Testis (tissue), 2 donors: ENCODE measurements at regions not wholly inside any gene's neighbourhood (a gene's known extent, or its start where the extent isn't known, plus 50 kb on each side); places are given as distances from the start of the nearest gene placed in this dataset.

Experiments used
- DNase-seq: peaks from one replicate; pipeline ENCODE4 v3.0.0-alpha.2; 2019
- H3K27ac ChIP-seq, 2 donors: fragments of 200-600 bp; sonication (generic); one replicate each; pipeline ENCODE4 v1.5.1; 2019
- H3K27me3 ChIP-seq: fragments of 200-600 bp; sonication (generic); one replicate; pipeline ENCODE4 v1.5.1; 2019
- H3K36me3 ChIP-seq: fragments of 200-600 bp; sonication (generic); one replicate; pipeline ENCODE4 v1.5.1; 2017; ENCODE audit warnings: low read depth; ENCODE audit errors: missing control alignments
- H3K4me1 ChIP-seq: fragments of 200-600 bp; sonication (generic); one replicate; pipeline ENCODE4 v1.5.1; 2019
- H3K4me3 ChIP-seq, 2 donors: fragments of 200-600 bp; sonication (generic); one replicate each; pipeline ENCODE4 v1.5.1; 2017 to 2019
- H3K9me3 ChIP-seq: fragments of 200-600 bp; sonication (generic); one replicate; pipeline ENCODE4 v1.5.1; 2017
- POLR2A ChIP-seq: fragments of 450-650 bp; IDR thresholded peaks from one replicate; pipeline ENCODE4 v1.6.1; 2017; ENCODE audit warnings: antibody characterized with exemption, mild to moderate bottlenecking, moderate library complexity
- WGBS, 2 donors: methylation state at CpG; one replicate each; pipeline ENCODE4 v1.1.5; 2018; 5-methylcytosine and 5-hydroxymethylcytosine counted together
- intact Hi-C: fragments of 100-400 bp; cut with DNase I; formaldehyde crosslinking; loops from one replicate; pipeline ENCODE4 v1.15.1; 2023; ENCODE audit warnings: low total_unique reads
- TF ChIP-seq, protein P1 (sequence below), 3 experiments: fragments of 450-650 bp in 2 of 3; fragments of 200-600 bp in 1 of 3; sonication (generic) in 1 of 3; IDR thresholded peaks; one replicate each; pipeline ENCODE4 v1.5.1; 2016 to 2019; ENCODE audit warnings: antibody characterized with exemption in 3 of 3, mild to moderate bottlenecking in 2 of 3, moderate library complexity in 1 of 3

GRCh38 chr13:80047406-80047805 is 293.5 kb downstream of the SPRY2 start:
- 41 to 56% methylated on average over 8 of the region's 8 CpGs for WGBS, 2 donors
- no peak for DNase-seq
- Histone ChIP-seq H3K4me3 (no peak overlapping the region), H3K27me3 (no peaks in the 10 kb centered on the region), H3K27ac (no peak overlapping the region), H3K9me3 (no peaks in the 10 kb centered on the region), H3K36me3 (no peaks in the 10 kb centered on the region), H3K4me1 (peaks cover 10% of the 10 kb centered on the region)
- intact Hi-C loops, result no loop called here
- TF ChIP-seq, protein P1, sequence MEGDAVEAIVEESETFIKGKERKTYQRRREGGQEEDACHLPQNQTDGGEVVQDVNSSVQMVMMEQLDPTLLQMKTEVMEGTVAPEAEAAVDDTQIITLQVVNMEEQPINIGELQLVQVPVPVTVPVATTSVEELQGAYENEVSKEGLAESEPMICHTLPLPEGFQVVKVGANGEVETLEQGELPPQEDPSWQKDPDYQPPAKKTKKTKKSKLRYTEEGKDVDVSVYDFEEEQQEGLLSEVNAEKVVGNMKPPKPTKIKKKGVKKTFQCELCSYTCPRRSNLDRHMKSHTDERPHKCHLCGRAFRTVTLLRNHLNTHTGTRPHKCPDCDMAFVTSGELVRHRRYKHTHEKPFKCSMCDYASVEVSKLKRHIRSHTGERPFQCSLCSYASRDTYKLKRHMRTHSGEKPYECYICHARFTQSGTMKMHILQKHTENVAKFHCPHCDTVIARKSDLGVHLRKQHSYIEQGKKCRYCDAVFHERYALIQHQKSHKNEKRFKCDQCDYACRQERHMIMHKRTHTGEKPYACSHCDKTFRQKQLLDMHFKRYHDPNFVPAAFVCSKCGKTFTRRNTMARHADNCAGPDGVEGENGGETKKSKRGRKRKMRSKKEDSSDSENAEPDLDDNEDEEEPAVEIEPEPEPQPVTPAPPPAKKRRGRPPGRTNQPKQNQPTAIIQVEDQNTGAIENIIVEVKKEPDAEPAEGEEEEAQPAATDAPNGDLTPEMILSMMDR (IDR thresholded peaks at IDR 0.05), result no peak
- TF ChIP-seq POLR2A, result no peak

- no peaks in the 10 kb centered on the region for H3K9me3 ChIP-seq
- H3K27ac ChIP-seq, result no peak overlapping the region
- TF ChIP-seq, protein P1 (IDR thresholded peaks at IDR 0.05), result no peak
- no peak for TF ChIP-seq POLR2A
- intact Hi-C loops, result no loop called here
- H3K4me1 ChIP-seq, result no peaks in the 10 kb centered on the region
- DNase-seq, result no peak
- no peaks in the 10 kb centered on the region for H3K36me3 ChIP-seq
- H3K4me3 ChIP-seq, result no peak overlapping the region
- WGBS, 2 donors, result 37 to 52% methylated on average over 4 of the region's 4 CpGs
- no peaks in the 10 kb centered on the region for H3K27me3 ChIP-seq
Observed at GRCh38 chr13:80040981-80041317, 300.0 kb downstream of the SPRY2 start.

- intact Hi-C loops, result no loop called here
- no peaks in the 10 kb centered on the region for H3K9me3 ChIP-seq
- WGBS, 2 donors, result 33 to 67% methylated on average over 4 of the region's 4 CpGs
- H3K27me3 ChIP-seq, result no peaks in the 10 kb centered on the region
- H3K4me3 ChIP-seq, result no peak overlapping the region
- no peaks in the 10 kb centered on the region for H3K4me1 ChIP-seq
- TF ChIP-seq POLR2A, result no peak
- TF ChIP-seq, protein P1 (IDR thresholded peaks at IDR 0.05), result no peak
- no peak for DNase-seq
- H3K27ac ChIP-seq, result no peak overlapping the region
- no peaks in the 10 kb centered on the region for H3K36me3 ChIP-seq
Observed at GRCh38 chr13:80040196-80040980, 300.5 kb downstream of the SPRY2 start.

GRCh38 chr13:80039000-80039399 is 301.9 kb downstream of the SPRY2 start:
- H3K36me3 ChIP-seq, result no peaks in the 10 kb centered on the region
- intact Hi-C loops, result no loop called here
- no peak for DNase-seq
- H3K4me3 ChIP-seq, result no peak overlapping the region
- H3K4me1 ChIP-seq, result no peaks in the 10 kb centered on the region
- H3K27ac ChIP-seq, result no peak overlapping the region
- WGBS, 2 donors, result 76 to 94% methylated on average over 1 of the region's 1 CpG
- no peaks in the 10 kb centered on the region for H3K9me3 ChIP-seq
- H3K27me3 ChIP-seq, result no peaks in the 10 kb centered on the region
- no peak for TF ChIP-seq POLR2A
- TF ChIP-seq, protein P1 (IDR thresholded peaks at IDR 0.05), result no peak

DNA sequence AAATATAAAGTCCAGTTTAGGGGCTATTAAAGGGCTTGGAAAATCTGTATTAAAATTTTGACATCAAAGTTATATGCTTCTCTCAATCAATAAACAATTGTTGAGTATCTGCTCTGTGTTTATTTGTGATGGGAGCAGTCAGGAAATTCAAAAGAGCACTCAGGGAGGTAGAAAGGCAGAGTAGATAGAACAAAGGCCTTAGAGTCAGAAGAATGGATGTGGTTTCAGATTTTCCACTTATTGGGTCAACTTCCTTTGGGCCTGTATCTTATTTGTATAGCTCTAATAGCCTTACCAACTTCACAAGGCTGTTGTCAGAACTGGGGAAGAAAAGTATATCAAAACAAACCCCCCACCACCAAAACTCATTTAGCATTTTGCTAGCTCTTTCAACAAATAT is 302.6 kb downstream of the SPRY2 start:
- intact Hi-C loops, result no loop called here
- Histone ChIP-seq H3K9me3 (no peaks in the 10 kb centered on the region), H3K27ac (no peak overlapping the region), H3K36me3 (no peaks in the 10 kb centered on the region), H3K4me3 (no peak overlapping the region), H3K27me3 (no peaks in the 10 kb centered on the region), H3K4me1 (no peaks in the 10 kb centered on the region)
- TF ChIP-seq, protein P1 (IDR thresholded peaks at IDR 0.05), result no peak
- TF ChIP-seq POLR2A, result no peak
- no peak for DNase-seq
